Germinal center (tissue), 1 donor: ENCODE measurements at regions not wholly inside any gene's neighbourhood (a gene's known extent, or its start where the extent isn't known, plus 50 kb on each side); places are given as distances from the start of the nearest gene placed in this dataset.
"Not testable (repeated sequence)": the region's sequence is repeated elsewhere in the genome, so short reads cannot be mapped to it uniquely, and the experiment has no call there.

Experiments used
- DNase-seq: peaks from one replicate; pipeline ENCODE4 v3.0.0; 2012; ENCODE audit warnings: mixed read lengths, low spot score

DNA sequence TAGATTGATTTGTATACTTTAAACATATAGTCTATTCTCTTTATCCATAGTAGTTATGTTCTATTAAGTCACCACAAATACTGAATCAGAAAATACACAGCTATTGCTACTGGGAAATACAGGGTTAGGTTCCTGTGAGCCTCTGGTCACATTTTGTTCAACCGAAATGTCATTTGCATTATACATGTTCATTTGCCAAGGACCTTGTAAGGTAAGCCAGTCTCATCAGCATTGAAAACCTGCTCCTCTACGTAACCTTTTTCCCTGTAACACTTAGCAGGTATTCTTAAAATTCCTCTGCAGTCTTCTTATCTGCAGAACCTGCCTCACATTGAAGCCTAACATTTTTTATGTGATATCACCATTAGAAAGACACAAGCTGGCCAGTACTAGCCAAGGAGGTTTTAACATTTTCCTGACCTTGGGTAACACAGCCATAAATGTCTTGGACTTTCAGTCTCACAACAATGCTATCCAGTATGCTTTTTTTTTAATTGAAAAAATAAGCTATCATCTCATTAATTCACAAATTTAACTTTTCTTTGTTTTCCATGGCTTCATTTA, 765.7 kb upstream of the IGFBP7 start:
- DNase-seq, result no peak

DNA sequence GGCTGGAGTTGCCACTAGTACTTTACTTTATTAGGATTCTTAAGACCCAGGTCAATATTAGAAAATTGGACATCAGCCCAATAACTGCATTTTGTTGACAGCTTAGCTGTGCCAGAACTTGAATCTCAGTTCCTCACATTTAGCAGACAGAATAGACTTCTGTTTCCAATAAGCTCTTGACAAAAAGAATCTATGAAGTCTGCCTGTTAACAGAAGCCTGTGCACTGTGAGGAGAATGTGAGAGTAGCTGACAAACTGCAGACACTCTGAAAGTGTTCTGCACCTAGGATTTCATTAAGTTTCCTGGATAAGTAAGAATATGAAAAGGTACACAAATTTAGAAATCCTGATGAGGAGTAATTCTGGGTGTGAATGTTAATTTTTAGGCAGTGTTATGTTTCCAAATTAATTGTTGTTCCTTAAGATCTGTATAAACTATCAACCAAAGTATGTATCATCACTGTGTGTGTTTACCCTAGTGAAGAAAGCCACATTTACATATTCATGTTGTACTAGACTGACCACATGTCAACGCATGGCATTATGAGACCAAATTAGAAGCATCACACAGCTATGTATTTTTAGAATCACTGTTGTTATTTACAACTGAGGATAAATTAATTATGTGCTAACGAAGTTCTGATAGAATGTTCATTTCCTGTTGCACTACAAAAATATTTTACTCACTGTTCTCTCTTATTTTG, 756.4 kb upstream of the IGFBP7 start:
- DNase-seq, result no peak

DNA sequence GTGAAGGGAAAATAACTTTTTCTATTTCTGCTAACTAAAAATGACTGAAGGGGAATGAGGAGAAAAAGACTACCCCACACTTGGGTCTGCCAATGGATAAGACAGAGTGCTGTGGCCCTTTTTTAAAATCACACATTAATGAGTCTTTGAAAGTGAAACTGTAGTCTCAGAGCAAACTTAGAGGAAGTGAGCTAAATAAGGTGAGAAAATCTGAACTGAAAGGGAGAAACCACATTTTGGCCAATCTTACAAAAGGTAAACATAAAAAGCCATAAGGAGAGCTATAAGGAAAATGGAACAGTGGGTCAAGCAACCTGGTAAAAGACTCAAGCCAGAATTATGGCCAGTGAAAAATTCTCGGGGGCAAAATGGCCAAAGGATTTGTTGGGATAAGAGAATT, 755.1 kb upstream of the IGFBP7 start:
- DNase-seq, result no peak

DNA sequence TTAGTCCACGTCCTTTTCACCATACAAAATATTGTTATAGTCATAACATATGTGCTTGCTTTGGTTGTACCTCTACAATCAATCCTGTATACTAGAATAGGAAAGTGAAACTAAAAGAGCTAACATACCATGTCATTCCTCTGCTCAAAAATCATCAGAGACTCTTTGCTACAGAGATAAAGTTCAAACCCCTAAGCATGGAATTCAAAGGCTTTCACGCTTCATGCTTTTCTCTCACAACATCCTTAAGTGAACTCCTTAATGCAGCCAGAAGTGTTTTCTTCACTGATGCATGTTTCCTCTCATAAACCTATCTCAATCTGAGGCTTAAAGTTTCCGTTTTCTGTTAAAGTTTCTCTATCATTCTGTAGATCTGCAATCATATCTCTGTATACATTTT, 744.6 kb upstream of the IGFBP7 start:
- DNase-seq, result no peak

DNA sequence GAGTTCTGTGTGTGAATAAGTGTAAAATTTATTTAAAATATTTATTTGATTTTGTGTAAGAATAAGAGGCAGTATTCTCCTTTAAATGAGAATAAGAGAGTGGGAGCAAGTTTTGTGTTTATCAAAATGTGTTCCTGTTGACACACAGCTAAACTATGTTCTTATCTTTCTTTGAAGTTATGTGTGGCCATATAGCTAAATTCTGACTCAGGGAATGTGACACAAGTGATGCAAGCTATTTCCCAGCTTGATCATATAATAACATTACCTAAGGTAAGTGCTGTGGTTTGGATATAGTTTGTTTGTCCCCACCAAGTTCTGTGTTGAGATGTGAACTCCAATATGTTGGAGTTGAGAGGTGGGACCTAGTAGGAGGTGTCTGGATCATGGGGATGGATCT, 740.0 kb upstream of the IGFBP7 start:
- no peak for DNase-seq

DNA sequence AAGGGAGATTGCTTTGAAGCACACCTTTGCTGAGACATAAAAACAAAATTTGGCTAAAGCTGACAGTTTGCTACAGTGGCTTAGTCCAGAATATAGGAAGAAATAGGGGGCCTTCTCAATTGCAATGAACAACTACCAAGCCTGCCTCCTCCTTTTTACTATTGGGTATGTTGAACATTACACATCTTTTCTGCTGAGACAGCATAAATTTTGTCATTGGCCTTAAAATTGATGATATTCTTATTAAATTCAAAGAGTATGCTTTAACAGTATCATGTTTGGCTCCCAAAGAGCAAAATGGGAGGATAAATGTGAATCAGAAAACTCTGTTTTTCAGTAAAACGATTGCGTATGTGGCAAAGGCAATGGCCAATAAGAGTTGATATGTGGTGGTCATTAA, 721.9 kb upstream of the IGFBP7 start:
- DNase-seq, result no peak

DNA sequence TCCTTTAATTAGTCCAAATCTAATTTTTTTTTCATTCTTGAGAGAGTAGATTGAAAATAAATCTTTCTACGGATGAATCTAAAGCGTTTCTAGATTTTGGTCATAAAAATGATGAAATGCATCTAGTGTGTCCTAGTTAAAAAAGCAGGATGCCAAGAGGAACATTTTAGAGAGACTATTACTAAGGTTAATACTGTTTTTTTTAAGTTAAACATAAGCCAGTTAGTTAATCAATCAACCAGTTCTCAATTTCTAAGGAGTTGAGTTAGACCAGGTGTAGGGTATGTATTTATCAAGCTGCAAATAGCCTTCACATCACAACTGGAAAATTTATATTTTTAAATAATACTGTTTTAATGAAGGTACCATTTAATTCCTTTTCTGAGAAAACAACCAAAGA, 679.5 kb upstream of the IGFBP7 start:
- no peak for DNase-seq

DNA sequence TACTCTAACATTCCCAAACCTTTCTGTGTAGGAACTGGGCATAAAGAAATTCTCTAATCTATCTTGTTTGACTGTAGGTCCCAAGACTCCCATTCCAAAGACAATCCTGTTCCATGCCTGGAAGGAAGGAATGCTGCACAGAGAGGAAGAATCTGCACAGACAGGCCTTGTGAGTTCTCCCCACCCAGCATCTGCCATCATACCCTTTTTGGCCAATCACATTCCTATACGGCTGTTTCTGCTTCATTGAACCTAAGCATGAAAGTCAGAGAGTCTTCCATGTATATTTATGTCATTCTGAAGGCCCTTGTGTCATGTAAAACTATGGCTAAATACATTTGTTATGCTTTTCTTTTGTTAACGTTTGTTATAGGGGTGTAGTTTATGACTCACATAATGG, 667.7 kb upstream of the IGFBP7 start:
- DNase-seq, result no peak

DNA sequence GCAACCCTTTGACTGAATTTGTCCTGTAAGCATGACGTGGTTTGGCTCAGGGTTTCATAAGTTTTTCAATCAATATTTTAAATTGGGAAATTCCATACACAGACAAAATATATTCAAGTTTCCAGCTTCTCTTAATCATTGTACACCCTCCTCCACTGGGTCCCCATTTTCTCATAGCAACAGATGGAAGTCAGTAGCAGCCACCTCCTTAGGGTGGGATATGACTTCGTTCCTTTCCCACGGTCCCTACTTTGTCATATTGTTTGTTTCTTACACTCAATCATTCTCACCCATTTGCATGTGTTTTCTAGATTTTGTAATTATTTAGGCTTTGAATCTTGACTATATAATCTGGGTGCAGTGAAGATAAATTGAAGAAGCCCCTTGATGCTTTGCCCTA, 664.5 kb upstream of the IGFBP7 start:
- no peak for DNase-seq

DNA sequence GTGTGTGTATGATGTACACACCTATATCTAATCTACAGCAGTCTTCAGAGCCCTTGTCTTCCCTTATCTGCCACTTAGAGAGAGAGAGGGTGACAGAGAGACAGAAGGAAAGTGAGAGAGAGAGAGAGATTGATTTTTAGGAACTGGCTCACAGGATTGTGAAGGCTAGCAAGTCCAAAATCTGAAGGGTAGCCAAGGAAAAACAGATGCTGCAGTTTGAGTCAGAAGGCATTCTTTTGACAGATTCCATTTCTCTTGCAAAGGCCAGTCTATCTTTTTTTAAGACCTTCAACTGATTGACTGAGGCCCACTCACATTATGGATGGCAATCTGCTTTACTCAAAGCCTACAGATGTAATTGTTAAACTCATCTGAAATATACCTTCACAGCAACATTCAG, 664.0 kb upstream of the IGFBP7 start:
- no peak for DNase-seq

DNA sequence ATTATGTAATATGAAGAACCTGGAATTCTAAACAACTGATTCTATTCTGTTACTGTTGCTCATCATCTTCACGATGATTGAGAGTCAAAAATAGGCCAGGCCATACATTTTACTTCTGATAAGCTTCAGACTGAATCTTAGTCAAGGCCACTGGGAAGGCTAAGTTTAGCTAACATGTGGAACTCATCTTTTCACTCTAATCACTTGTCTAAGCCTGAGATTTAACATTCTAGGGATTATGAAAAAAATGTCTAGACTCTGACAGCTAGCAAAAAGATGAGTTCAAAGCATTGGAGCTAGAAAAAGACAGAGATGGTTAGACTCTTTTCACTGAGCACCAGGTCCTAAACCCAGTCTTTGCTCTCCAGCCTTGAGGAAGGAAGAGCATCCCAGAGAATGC, 656.2 kb upstream of the IGFBP7 start:
- no peak for DNase-seq

DNA sequence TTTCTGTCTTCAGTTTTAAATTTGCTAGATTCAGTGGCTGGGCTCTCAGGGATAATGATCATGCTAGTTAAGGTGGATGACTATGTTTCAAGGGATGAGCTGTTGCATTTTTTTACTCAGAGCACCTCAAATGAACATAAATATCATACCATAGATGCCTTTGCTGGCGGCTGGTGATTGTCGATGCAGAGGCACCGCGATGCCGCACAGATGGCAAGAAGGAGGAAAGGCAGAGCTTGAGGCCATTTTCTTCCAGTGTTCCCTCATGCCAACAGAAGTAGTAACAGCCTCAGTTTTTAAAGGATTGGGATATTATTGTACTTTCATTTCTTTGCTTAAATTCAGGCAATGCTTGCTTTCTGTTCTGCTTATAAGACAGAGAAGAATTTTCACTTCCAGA, 654.7 kb upstream of the IGFBP7 start:
- no peak for DNase-seq

DNA sequence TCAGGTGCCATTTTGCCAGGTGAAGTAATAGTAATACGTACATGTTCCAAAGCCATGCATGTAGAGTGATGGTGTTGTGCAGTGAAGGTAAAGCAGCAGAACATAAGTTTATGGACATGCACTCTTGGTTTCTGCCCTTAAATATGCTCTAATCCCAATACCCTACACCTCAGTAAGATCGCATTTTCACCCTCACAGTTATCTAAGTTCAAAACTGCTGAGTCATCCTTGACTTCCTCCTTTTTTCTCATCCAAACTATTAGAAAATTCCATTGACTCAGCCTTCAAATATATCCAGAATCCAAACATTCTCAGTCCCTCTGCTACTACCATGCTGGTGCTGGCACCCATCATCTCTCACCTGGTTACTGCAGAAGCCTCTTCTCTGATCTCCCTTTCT, 652.9 kb upstream of the IGFBP7 start:
- DNase-seq, result no peak

DNA sequence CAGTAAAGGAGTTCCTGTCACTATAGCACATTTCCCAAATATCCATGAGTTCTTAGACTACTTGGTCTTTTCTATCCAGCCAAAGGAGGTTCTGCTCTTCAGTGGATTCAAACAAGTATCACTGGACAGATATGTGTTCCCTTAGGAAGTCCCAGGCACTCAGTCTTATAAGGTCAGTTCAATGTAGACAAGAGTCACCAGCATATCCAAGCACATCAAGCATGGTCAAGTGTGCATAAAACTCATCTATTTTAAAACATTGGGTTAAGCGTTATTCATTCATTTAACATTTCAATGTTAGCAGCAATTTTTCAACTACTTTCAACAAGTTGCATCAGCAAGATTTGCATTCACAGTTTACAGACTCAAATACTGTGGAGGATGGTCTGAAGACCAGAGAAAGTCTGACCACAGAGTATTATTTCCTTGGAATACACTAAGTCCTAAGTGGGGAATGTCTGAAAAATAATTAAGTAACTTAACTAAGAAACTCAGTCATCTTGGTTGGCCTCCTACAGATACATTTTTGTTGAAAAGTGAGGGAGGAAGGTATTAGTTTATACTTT, 630.5 kb upstream of the IGFBP7 start:
- no peak for DNase-seq

DNA sequence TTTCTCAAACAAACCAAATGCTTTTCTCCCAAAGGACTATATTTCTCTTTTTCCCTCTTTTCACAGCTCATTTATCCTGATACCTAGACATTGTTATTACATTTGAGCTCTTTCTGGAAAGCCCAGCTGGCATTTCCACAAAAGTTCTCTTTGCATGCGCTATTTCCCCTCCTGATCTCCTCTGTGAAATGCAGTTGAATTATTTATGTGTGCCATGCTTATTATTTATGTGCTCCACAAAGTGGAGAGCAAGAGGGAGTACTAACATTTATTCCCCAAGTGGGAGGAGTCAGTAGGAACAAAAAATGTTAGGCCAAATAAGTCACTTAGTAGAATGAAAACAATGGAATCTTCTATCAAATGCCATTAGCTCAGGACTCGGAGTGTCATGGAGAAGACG, 626.6 kb upstream of the IGFBP7 start:
- no peak for DNase-seq

DNA sequence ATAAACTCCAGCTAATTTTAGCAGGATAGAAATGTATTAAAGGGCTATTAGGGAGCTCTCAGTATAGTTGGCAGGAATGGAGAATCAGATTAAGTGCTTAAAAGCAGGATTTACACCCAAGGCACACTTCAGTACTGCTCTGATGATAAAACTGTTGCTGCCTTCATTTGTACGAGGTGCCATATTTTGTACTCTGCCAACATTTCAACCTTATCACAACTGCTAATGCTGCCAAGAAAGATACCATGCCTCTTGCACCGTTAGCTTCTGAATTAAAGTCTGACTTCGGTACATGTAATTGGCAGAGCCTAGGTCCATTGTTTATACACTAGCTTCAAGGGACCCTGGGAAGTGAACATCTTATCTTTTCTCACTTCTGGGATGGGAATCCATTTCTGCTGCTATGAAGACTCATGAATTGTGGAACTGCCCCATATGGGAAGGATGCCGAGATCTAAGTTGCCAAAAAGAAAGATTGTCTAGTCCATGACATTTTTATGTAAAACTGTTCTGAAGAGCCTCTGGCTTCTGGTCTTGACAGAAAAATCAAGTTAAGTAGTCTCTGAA, 624.0 kb upstream of the IGFBP7 start:
- no peak for DNase-seq

DNA sequence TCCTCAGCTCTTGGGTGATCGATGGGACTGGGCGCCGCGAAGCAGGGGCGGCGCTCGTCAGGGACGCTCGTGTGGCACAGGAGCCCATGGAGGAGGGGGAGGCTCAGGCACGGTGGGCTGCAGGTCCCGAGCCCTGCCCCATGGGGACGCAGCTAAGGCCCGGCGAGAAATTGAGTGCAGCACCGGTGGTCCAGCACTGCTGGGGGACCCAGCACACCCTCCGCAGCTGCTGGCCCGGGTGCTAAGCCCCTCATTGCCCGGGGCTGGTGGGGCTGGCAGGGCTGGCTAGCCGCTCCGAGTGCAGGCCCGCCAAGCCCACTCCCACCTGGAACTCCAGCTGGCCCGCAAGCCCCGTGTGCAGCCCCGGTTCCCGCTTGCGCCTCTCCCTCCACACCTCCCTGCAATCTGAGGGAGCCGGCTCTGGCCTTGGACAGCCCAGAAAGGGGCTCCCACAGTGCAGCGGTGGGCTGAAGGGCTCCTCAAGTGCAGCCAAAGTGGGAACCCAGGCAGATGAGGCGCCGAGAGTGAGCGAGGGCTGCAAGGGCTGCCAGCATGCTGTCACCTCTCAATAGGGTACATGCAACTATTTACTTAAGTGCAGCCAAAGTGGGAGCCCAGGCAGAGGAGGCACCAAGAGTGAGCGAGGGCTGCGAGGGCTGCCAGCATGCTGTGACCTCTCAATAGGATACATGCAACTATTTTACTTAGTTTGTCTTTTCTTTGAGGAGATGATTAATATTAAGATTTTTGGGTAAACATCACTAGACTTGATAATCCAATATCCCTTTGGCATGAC, 619.8 kb upstream of the IGFBP7 start:
- DNase-seq, result not testable (repeated sequence)

DNA sequence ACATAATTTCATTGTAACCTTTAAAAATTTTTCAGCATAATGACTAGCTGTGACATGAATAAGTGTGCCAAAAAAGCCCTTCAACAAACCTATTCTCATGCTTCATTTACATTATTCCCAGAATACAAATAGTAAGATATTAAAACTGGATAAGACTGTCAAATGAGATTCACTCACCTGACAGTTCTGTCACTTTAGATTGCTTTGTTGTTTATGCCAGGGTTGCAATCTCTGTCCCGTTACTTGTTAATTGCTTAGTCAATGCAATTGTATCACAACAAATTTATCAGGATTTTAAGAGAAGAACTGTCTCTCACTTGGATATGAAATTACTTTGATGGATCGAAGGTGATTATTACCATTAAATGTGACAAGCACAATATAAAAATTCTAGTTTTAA, 616.0 kb upstream of the IGFBP7 start:
- DNase-seq, result no peak

DNA sequence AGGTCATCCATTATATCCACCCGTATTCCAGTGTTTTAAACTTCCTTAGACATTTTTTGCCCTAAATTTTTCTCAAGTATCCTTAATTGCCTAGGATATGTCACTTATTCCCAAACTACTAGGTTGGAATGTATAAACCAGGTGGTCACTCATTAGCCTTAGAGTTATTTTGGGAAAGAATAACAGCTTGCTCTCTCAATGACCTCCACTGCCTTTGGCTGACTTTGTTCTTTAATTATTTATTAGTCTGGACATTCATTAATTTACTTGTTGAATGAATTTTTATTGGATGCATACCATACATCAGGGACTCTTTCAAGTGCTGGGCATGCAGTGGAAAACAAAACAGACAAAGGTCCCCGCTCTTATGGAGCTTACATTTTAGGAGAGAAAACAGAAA, 609.3 kb upstream of the IGFBP7 start:
- DNase-seq, result no peak

DNA sequence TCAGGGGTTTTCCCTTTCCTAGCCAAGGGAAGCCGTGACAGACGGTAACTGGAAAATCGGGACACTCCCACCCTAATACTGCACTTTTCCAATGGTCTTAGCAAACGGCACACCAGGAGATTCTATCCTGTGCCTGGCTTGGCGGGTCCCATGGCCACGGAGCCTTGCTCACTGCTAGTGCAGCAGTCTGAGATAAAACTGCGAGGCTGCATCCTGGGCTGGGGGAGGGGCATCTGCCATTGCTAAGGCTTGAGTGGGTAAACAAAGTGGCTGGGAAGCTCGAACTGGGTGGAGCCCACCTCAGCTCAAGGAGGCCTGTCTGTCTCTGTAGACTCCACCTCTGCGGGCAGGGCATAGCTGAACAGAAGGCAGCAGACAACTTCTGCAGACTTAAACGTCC, 604.1 kb upstream of the IGFBP7 start:
- not testable (repeated sequence) for DNase-seq

DNA sequence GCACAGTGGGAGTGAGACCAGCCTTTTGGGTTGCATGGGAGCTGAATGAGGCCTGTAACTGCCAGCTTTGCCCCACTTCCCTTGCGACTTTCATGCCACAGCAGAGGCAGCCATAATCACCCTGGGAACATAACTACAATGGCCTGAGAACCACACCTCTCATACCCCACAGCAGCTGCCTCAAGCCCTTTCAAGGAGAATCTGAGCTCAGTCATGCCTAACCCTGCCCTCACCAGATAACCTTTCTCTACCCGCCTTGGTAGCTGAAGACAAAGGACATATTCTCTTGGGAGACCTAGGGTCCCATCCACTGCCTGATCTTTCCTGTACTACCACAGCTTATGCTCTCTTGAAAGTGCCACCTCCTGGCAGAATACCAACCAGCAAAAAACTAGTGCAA, 599.9 kb upstream of the IGFBP7 start:
- no peak for DNase-seq

DNA sequence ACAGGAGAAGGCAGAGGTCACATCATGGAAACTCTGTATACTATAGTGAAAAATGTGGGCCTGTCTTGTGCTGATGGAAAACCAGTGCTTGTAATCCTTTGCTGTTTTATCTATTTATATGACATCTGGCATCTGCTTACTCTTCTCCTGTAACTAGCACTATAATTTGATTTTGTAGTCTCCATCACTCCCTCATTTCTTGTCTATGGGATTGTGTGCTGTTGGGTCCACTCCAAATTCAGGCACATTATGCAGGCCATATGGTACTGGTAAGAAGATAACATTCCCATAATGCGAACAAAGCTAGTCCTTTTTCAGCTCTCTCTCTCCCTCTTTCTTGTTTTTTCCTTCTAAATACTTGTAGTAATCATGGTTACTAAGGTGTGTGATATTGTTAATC, 581.2 kb upstream of the IGFBP7 start:
- DNase-seq, result no peak

DNA sequence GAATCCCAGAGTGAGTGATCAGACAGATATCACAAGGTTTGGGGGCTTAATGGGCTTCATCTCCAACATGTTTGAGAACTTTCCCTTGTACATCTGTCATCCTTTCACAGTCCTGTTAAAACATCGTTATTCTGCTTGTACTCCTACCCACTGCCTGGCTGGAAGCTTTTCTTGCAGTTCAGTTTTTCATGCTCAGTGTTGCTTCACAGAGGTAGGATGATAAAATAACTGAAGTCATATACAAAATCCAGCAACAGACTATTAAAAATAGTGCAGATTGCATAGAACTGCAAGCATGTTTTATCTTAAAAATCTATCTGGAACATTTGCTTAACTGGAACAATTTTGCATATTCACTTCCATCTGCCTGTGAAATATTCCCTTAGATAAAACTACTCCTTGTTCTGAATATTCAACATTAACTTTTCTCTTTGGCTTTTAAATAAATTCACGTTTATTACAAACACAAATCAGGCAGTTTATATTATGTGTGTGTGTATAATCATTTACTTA, 579.6 kb upstream of the IGFBP7 start:
- no peak for DNase-seq
